ENCODE measurements at regions not wholly inside any gene's neighbourhood (a gene's known extent, or its start where the extent isn't known, plus 50 kb on each side); places are given as distances from the start of the nearest gene placed in this dataset.
"Not testable (repeated sequence)": the region's sequence is repeated elsewhere in the genome, so short reads cannot be mapped to it uniquely, and the experiment has no call there.

DNA sequence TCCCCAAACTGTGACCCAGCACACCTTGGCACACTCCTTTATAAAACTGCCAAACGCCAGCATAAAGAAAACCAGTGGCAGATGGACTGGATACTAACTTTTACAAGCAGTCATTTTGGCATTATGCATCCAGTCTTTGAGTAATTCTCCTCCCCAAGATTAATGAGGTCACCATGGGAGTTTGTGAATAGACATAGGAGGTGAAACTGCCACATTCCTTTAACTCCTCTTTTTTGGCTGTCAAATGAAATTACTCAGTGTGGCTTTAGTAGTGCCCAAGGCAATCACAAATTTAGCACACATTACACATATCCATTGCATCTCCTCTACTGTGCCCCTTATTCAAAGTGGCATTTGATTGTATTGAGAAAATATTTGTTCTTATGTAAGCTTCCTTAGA lies 315.3 kb upstream of the FGF13 start:
- no peak for DNase-seq (ENCODE audit: low spot score)

DNA sequence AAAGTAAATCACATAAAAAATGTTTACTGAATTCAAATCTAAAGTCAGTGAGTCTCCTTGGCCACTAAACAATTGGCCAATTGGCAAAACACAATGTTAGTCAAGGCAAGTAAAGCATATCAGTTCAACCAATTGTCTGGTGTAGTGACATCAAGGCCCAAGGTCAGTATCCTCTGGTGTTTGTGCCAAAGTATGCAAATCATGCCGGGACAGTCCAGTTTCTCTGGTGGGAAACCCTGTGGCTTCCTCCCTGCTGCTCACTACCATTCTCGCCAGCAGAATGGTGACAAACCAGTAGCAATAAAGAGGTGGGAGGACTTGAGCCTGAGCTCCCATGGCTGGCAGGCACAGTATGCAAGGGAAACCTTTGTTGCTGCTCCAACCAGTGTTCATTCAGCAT lies 314.9 kb upstream of the FGF13 start:
- no peak for DNase-seq (ENCODE audit: low spot score)

DNA sequence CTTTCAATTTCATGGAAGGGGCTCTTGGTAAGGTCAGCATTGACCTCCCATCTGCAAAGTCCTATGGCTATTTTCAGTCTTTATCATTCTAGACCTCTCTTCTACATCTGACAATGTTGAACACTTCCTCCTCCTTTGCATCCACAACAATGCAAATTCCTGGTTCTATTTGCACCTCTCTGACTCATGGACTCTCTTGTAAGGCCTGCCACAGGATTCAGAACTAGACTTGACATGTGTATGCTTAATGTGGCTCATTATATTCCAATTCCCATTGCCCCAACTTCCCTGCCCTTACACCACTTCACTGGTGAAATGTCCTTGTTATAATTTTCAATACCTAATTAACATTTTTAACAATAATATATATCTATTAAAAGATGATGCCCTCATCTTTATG lies 314.3 kb upstream of the FGF13 start:
- no peak for DNase-seq (ENCODE audit: low spot score)

DNA sequence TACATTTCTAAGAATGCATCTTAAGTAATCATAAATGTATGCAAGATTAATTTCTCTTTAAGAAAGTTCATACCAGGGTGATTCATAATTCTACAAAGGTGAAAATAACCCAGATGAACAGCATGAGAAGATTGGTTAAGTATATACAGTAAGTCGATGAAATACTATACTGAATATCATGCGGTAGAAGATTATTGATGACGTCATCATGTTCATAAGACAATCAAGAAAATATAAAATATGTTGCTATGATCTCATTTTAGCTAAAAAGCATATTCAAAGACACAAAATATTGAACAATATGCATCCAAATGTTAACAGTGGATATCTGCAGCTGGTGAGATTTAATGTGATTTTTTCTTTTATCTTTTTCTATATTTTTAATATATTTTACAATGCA lies 312.0 kb upstream of the FGF13 start:
- no peak for DNase-seq (ENCODE audit: low spot score)

DNA sequence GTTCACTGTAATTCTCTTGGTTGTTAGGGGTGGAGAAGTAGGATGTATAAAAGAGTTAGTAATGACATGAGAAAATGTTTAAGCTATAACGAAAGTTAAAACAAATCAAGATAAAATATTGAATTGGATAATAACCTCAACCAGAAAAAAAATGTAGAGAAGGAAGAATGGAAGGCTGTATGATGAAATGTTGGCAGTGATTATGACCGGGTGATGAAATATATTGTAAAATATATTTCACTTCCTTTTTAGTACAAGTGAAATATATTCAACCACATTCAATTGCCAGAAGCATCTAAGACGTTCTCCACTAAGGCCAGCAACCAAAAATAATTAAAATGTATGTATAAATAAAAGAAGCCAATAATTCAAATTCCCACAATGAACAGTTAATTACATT lies 309.3 kb upstream of the FGF13 start:
- DNase-seq (ENCODE audit: low spot score) = no peak

DNA sequence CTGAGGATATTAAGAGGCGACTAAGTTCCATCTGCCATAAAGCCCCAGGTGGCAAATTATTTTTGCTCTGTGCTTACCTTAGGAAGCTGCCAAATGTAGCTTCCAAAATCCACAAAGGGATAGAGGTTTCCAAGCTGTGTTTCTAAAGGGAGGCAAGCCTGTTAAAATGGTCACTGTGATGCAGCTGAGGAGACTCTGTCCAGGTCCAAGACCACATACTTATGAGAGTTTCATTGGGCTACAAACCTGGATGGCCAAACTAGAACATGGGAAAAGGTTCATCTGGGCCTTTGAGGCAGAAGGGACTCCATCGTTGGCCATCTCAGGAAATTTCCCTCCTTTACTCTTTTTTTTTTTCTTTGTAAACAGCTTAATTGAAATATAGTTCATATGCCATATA lies 306.9 kb upstream of the FGF13 start:
- DNase-seq (ENCODE audit: low spot score) = no peak

DNA sequence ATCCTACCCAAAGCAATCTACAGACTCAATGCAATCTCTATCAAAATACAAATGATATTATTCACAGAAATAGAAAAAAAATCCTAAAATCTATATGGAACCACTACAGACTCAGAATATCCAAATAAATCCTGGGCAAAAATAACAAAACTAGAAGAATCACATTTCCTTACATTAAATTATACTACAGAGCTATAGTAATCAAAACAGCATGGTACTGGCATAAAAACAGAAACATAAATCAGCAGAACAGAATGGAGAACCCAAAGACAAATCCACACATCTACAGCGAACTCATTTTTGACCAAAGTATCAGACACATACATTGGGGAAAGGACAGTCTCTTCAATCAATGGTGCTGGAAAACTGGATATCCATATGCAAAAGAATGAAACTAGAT lies 304.1 kb upstream of the FGF13 start:
- DNase-seq (ENCODE audit: low spot score) = no peak

DNA sequence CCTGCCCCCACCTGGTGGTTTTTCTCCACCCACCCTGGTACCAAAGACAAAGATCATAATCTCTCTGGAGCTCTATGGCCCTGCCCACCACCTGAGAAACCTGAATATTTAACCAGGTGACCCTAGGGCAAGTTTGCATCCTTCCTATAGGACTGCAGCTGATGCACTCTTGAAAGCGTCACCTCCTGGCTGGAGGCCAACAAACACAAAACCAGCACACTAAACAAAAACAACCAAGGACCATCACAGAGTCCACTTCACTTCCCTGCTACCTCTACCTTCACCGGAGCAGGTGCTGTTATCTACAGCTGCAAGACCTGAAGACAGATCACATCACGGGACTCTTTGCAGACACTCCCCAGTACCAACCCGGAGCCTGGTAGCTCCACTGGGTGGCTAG lies 296.7 kb upstream of the FGF13 start:
- DNase-seq (ENCODE audit: low spot score) = no peak

DNA sequence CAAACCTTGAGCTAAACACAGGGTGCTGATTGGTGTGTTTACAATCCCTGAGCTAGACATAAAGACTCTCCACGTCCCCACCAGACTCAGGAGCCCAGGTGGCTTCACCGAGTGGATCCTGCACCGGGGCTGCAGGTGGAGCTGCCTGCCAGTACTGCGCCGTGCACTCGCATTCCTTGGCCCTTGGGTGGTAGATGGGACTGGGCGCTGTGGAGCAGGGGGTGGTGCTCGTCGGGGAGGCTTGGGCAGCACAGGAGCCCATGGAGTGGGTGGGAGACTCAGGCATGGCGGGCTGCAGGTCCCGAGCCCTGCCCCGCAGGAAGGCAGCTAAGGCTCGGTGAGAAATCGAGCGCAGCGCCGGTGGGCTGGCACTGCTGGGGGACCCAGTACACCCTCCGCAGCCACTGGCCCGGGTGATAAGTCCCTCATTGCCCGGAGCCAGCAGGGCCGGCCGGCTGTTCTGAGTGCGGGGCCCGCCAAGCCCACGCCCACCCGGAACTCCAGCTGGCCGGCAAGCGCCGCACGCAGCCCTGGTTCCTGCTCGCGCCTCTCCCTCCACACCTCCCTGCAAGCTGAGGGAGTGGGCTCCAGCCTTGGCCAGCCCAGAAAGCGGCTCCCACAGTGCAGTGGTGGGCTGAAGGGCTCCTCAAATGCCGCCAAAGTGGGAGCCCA lies 292.5 kb upstream of the FGF13 start:
- DNase-seq (ENCODE audit: low spot score) = not testable (repeated sequence)

DNA sequence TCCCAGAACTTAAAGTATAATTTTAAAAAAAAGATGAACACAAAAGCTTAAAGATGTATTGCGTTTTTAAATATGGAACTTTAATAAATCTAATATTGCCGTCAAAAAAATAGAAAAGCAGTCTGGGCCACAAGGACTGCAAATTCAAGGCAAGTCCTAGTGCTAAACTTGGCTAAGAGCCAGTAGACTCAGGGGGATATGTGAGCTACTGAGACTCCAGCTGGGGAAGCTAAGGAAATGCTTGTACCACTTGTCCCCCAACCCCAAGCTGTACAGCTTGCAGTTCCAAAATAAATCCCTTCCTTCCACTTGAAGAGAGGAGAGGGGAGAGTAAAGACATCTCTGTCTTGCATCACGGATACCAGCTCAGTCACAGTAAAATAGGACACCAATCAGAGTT lies 290.8 kb upstream of the FGF13 start:
- DNase-seq (ENCODE audit: low spot score) = no peak

DNA sequence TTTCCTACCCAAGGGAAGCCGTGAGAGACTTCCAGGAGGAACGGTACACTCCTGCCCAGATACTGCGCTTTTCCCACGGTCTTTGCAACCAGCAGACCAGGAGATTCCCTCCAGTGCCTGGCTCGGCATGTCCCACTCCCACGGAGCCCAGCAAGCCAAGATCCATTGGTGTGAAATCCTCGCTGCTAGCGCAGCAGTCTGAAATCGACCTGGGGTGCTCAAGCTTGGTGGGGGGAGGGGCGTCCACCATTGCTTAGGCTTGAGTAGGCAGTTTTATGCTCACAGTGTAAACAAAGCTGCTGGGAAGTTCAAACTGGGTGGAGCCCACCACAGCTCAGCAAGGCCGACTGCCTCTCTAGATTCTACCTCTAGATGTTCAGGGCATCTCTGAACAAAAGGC lies 284.8 kb upstream of the FGF13 start:
- DNase-seq (ENCODE audit: low spot score) = no peak

DNA sequence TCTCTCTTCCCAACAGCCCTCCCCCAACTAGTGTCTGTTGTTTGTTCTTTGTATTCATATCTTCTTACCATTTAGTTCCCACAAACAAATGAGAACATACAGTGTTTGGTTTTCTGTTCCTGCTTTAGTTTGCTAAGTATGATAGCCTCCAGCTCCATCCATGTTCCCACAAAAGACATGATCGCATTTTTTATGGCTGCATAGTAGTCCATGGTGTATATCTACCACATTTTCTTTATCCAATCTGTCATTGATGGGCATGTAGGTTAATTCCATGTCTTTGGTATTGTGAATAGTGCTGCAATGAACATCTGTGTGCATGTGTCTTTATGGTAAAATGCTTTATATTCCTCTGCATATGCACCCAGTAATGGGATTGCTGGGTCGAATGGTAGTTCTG lies 283.9 kb upstream of the FGF13 start:
- no peak for DNase-seq (ENCODE audit: low spot score)

DNA sequence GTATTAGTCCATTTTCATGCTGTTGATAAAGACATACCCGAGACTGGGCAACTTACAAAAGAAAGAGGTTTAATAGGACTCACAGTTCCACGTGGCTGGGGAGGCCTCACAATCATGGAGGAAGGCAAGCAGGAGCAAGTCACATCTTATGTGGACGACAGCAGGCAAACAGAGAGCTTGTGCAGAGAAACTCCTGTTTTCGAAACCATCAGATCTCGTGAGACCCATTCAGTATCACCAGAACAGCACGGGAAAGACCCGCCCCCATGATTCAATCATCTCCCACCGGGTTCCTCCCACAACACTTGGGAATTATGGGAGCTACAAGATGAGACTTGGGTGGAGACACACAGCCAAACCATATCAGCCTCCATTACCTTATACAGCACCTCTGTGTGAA lies 278.9 kb upstream of the FGF13 start:
- not testable (repeated sequence) for DNase-seq (ENCODE audit: low spot score)

DNA sequence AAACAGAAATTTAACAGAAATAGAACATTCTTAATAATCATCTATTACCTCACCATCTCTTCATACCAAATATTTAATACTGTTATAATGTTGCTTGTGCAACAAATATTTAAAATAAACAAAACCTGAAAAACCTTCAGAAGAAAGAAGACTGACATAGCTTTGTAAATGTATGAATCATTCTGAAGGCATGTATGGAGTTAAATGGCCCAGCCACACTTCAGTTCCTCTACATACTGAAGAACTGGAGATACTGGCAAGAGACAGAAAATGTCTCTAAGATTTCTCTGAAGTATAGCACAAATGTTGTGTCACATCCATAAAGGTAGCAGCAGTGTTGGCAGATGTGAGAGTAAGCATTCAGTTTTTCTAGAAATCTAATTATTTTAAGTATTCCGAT lies 275.3 kb upstream of the FGF13 start:
- no peak for DNase-seq (ENCODE audit: low spot score)

DNA sequence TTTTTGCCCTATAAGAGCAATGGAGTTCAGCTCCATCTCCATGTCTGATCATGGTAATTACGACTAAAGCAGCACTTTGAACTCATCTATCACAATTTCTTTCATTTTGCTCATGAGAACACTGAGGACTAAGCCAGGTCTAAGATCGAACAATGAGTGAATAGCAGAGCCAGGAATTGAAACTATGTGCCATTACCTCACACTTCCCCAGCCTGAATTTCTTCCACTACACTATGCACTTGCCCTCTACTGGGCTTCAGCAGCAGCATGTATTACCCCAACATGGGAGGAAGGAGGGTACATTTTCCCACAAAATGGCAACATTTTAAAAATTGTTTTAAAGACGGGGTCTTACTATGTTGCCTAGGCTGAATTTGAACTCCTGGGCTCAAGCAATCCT lies 274.7 kb upstream of the FGF13 start:
- DNase-seq (ENCODE audit: low spot score) = no peak

DNA sequence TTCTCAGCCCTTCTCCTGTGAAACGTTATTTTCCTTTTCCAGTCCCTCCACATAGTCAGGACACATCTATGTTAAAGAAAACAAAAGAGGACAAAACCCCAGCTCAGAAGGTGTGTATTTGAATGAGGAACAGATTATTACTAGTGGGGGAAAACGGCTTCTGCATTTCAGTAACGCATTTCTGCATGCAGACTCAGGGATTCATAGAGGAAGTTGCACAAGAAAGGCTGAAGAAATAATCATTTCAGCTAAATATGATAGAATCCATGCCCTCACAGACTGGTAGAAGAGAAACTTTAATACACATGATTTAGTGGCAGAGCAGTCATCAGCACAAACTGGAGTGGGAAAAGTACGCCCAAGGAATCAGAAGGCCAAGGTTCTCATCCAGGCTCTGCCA lies 270.8 kb upstream of the FGF13 start:
- DNase-seq (ENCODE audit: low spot score) = no peak

DNA sequence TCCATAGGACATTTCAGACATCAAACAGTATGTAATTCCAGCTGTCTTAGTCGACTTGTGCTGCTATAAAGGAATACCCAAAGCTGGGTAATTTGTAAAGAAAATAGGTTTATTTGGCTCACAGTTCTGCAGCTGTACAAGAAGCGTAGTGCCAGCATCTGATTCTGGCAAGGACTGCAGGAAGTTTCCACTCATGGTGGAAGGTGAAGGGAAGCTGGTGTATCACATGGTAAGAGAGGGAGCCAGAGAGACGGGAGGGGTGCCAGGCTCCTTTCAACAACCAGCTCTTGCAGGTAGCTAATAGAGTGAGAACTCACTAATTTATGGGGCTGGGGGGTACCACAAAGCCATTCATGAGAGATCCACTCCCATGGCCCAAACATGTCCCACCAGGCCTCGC lies 253.0 kb upstream of the FGF13 start:
- DNase-seq (ENCODE audit: low spot score) = no peak

DNA sequence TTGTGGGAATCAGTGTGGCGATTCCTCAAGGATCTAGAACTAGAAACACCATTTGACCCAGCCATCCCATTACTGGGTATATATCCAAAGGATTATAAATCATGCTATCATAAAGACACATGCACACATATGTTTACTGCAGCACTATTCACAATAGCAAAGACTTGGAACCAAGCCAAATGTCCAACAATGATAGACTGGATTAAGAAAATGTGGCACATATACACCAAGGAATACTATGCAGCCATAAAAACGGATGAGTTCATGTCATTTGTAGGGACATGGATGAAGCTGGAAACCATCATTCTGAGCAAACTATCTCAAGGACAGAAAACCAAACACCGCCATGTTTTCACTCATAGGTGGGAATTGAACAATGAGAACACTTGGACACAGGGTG lies 250.9 kb upstream of the FGF13 start:
- not testable (repeated sequence) for DNase-seq (ENCODE audit: low spot score)

DNA sequence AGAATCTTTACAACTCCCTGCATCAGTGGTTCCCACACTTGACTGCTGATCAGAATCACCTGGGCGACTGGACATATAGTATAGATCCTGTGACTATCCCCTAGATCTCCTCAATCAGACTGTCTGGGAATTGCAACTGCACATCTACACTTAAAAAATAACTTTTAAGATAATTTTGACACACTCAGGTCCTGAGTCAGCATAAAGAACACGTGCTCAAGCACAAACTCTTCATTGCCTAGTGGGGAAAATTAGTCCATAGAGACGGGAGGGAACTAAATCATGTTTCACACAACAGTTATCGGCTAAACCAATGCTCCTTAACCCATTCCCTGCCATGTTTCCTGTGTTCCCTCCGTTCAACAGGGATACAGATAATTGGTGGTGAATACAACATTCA lies 243.5 kb upstream of the FGF13 start:
- no peak for DNase-seq (ENCODE audit: low spot score)

DNA sequence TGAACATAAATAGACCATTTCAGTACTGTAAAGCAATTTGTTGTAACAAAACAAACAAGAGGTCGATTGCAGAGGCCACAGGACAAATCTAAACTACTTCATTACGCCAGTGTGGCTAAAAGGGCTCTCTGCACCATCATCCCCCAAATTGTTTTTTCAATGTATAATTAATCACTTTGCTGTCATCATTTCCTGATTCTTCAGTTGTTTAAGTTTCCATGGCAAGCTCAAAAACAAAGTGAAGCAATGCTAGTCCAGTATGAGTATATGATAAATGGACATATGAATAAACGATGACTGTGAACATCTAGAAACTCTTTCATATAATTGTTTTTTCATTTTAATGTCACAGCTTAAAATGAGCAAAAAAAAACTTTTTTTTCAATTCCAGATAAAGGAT lies 235.4 kb upstream of the FGF13 start:
- DNase-seq (ENCODE audit: low spot score) = no peak

DNA sequence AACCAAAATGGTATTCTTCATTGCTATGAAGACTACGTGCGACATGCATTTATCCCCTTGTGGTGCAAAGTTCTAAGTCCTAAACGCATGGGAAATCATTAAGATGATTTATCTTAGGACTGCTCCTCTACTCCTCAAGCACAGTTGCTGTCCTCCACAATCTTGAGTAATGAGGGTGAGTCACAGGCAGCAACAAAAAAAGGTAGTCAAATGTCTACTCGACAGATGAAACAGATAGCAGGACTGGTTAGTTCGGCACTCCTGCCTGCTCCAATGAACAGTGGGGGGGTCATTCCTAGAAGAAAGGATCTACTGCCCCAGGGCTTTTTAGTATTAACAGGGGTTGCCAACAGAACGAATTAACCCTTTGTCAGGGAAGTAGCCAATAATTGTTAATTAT lies 233.7 kb upstream of the FGF13 start:
- DNase-seq (ENCODE audit: low spot score) = no peak

DNA sequence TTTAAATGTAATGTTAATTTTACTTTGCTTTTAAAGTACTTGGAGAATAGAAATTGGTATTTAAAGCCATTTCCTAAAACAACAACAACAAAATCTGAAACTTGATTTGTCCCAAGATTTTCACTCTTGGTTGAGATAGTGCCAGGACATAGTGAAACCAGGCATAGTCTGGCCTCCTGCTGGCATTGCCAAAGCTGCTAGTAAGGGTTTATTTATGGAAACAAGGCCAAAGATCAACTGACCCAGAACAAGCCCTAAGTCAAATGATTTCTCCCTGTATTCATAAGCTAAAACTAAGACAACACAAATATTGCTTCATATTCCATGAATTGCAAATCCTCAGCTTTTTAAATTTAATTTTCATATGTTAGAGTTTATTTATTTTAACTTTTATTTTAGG lies 227.5 kb upstream of the FGF13 start:
- DNase-seq (ENCODE audit: low spot score) = no peak

DNA sequence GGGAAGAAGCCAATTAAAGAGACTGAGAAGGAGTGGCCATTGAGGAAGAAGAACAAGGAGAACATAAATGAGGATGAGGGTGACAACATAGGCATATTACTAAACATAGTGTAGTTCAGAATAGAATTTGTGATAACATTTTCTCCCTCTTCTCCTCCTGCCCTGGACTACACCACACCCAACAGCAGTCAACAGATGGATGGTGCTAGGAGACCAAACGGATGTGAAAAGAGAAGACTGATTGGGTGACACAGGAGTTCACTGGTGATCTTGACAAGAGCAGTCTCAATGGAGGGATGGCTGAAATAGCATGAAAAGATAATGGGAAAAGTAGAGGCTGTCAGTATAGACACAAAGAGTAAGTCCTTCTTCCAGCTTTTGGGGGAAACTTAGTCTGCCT lies 226.5 kb upstream of the FGF13 start:
- no peak for DNase-seq (ENCODE audit: low spot score)

DNA sequence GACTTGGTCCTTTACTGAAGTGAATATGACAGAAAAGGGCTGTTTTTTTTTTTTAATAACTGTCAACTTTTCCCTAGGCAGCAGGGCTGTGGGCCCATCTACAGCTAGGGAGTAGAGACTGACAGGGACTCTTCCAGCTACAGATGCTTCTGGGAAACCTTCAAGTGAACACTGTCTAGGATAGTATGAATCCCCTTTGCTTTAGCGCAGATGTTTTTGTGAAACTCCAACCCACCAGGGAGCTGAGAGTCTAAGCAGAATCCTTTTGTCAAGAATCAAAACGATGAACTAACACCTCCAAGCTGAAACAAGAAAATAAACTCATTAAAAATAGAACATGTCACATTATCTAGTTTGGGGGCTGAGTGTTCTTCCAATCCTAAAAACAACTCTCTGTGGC lies 219.7 kb upstream of the FGF13 start:
- DNase-seq (ENCODE audit: low spot score) = no peak

DNA sequence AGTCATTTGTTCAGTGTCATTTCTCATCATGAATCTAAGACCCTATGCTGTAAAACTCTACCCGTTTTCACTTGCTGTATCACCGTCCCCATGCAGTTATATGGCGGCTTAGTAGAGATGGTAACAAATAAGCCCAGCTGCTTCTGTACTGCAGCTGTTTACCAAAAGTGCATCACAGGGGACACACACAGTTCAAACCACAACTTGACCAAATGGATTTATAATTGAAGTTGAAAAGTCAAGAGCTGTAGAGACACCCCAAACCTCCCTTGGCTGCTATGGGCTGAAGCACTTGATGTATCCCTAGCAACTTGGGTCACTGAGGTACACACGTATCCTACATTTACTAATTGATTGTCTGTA lies 219.0 kb upstream of the FGF13 start:
- DNase-seq (ENCODE audit: low spot score) = no peak
